Tibial nerve (tissue), 4 donors: ENCODE measurements at regions not wholly inside any gene's neighbourhood (a gene's known extent, or its start where the extent isn't known, plus 50 kb on each side); places are given as distances from the start of the nearest gene placed in this dataset.

ENCODE experiments used
- DNase-seq, 2 donors: peaks; one replicate each; pipeline ENCODE4 v3.0.0-alpha.2; 2019; ENCODE audit warnings: low spot score in 2 of 2
- H3K27ac ChIP-seq, 4 donors: fragments of 200-600 bp; sonication (generic) in 3 of 4; one replicate each; pipeline ENCODE4 v1.5.1; 2017 to 2019; ENCODE audit warnings: mild to moderate bottlenecking in 1 of 4
- H3K27me3 ChIP-seq, 2 donors: fragments of 200-600 bp; sonication (generic) in 1 of 2; one replicate each; pipeline versions ENCODE4 v1.5.1 to v1.6.0; 2017 to 2019
- H3K36me3 ChIP-seq, 3 donors: fragments of 200-600 bp; sonication (generic); one replicate each; pipeline ENCODE4 v1.5.1; 2018 to 2019
- H3K4me1 ChIP-seq, 4 donors: fragments of 200-600 bp; sonication (generic) in 3 of 4; one replicate each; pipeline ENCODE4 v1.5.1; 2017 to 2019
- H3K4me3 ChIP-seq, 4 donors: fragments of 200-600 bp; sonication (generic) in 3 of 4; one replicate each; pipeline ENCODE4 v1.5.1; 2017 to 2019; ENCODE audit warnings: mild to moderate bottlenecking in 1 of 4, moderate library complexity in 1 of 4
- H3K9me3 ChIP-seq, 4 donors: fragments of 200-600 bp; sonication (generic) in 3 of 4; one replicate each; pipeline ENCODE4 v1.5.1; 2017 to 2019
- EP300 ChIP-seq, 2 donors: sonication (generic); formaldehyde crosslinking; IDR thresholded peaks; one replicate each; pipeline ENCODE4 v1.6.1; 2017; ENCODE audit warnings: antibody characterized with exemption in 2 of 2, mild to moderate bottlenecking in 1 of 2
- POLR2A ChIP-seq, 2 donors: fragments of 450-650 bp; IDR thresholded peaks; one replicate each; pipeline ENCODE4 v1.6.1; 2017; ENCODE audit warnings: antibody characterized with exemption in 2 of 2, mild to moderate bottlenecking in 2 of 2, moderate library complexity in 2 of 2
- WGBS, 2 donors: methylation state at CpG; one replicate each; pipeline ENCODE4 v1.1.5; 2018; 5-methylcytosine and 5-hydroxymethylcytosine counted together
- TF ChIP-seq, protein P1 (sequence below), 5 experiments: fragments of 200-600 bp in 3 of 5; fragments of 450-650 bp in 2 of 5; sonication (generic) in 3 of 5; IDR thresholded peaks; one replicate each; pipeline ENCODE4 v1.5.1; 2016 to 2019; ENCODE audit warnings: antibody characterized with exemption in 5 of 5, mild to moderate bottlenecking in 3 of 5, moderate library complexity in 2 of 5

DNA sequence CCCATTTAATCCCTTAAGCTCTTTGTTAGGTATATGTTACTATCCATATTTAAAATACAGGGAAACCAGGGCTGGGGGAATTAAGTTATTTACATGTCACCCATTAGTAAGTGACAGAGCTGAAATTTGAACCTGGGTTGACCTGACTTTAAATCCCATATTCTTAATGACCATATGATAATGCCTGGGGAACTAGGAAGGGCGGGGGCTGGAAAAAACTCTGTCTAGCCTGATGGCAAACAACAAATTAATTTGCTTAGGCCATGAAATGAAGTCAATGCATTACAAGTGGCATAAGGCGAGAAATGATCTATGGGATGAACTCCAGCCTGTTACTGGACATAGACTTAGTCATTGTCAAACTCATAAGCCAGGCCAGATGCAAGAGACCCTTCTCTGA lies 325.7 kb upstream of the WWC1 start:
- Histone ChIP-seq H3K4me3 (no peak overlapping the region), H3K9me3 (no peaks in the 10 kb centered on the region), H3K4me1 (peaks cover 0 to 12% (median 0%) of the 10 kb centered on the region in 4 donors), H3K27ac (no peak overlapping the region), H3K36me3 (no peaks in the 10 kb centered on the region), H3K27me3 (no peaks in the 10 kb centered on the region)
- WGBS, 2 donors: 79 to 90% methylated on average over 2 of the region's 2 CpGs
- no peak for DNase-seq
- TF ChIP-seq POLR2A (IDR thresholded peaks at IDR 0.05): no peak
- TF ChIP-seq EP300 (IDR thresholded peaks at IDR 0.05): no peak
- TF ChIP-seq, protein P1, sequence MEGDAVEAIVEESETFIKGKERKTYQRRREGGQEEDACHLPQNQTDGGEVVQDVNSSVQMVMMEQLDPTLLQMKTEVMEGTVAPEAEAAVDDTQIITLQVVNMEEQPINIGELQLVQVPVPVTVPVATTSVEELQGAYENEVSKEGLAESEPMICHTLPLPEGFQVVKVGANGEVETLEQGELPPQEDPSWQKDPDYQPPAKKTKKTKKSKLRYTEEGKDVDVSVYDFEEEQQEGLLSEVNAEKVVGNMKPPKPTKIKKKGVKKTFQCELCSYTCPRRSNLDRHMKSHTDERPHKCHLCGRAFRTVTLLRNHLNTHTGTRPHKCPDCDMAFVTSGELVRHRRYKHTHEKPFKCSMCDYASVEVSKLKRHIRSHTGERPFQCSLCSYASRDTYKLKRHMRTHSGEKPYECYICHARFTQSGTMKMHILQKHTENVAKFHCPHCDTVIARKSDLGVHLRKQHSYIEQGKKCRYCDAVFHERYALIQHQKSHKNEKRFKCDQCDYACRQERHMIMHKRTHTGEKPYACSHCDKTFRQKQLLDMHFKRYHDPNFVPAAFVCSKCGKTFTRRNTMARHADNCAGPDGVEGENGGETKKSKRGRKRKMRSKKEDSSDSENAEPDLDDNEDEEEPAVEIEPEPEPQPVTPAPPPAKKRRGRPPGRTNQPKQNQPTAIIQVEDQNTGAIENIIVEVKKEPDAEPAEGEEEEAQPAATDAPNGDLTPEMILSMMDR (IDR thresholded peaks at IDR 0.05): no peak

GRCh38 chr5:167966979-167967378 lies 324.5 kb upstream of the WWC1 start:
- Histone ChIP-seq H3K36me3 (no peaks in the 10 kb centered on the region), H3K4me1 (peaks cover 0 to 12% (median 0%) of the 10 kb centered on the region in 4 donors), H3K9me3 (no peaks in the 10 kb centered on the region), H3K27me3 (no peaks in the 10 kb centered on the region), H3K4me3 (no peak overlapping the region), H3K27ac (no peak overlapping the region)
- no peak for DNase-seq
- WGBS, 2 donors: 51 to 55% methylated on average over 3 of the region's 3 CpGs
- TF ChIP-seq POLR2A (IDR thresholded peaks at IDR 0.05): no peak
- TF ChIP-seq, protein P1 (IDR thresholded peaks at IDR 0.05): no peak
- TF ChIP-seq EP300 (IDR thresholded peaks at IDR 0.05): no peak

GRCh38 chr5:167967494-167968177 lies 323.8 kb upstream of the WWC1 start:
- no peaks in the 10 kb centered on the region for H3K9me3 ChIP-seq
- peaks cover 0 to 12% (median 0%) of the 10 kb centered on the region in 4 donors for H3K4me1 ChIP-seq
- no peak for TF ChIP-seq EP300 (IDR thresholded peaks at IDR 0.05)
- TF ChIP-seq POLR2A (IDR thresholded peaks at IDR 0.05): no peak
- TF ChIP-seq, protein P1 (IDR thresholded peaks at IDR 0.05): no peak
- H3K27ac ChIP-seq: peak overlapping the region in 1 of 4 donors; percentile 12
- DNase-seq: no peak
- no peaks in the 10 kb centered on the region for H3K27me3 ChIP-seq
- no peaks in the 10 kb centered on the region for H3K36me3 ChIP-seq
- H3K4me3 ChIP-seq: no peak overlapping the region
- 30 to 32% methylated on average over 7 of the region's 7 CpGs for WGBS, 2 donors

DNA sequence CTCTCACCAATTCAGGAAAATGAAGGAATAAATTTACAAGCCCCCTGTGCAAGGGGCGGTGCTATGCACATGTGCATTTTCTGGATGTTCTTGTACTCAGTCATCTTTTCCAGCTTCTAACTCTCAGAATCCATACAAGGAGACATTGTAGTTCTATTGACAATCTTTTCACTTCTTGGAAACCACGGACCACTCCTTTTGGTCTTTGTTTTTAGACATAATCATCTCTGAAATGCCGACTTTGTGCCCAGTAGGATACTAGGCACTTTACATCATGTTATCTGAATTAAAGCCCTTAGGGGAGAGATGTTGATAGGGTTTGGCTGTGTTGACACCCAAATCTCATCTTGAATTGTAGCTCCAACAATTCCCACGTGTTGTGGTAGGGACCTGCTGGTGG lies 322.6 kb upstream of the WWC1 start:
- Histone ChIP-seq H3K4me3 (no peak overlapping the region), H3K27ac (no peak overlapping the region), H3K27me3 (no peaks in the 10 kb centered on the region), H3K4me1 (peaks cover 0 to 12% (median 0%) of the 10 kb centered on the region in 4 donors), H3K36me3 (no peaks in the 10 kb centered on the region), H3K9me3 (no peaks in the 10 kb centered on the region)
- WGBS, 2 donors: 54 to 60% methylated on average over 4 of the region's 4 CpGs
- TF ChIP-seq POLR2A (IDR thresholded peaks at IDR 0.05) (no peak), EP300 (IDR thresholded peaks at IDR 0.05) (no peak)
- TF ChIP-seq, protein P1 (IDR thresholded peaks at IDR 0.05): no peak
- DNase-seq: no peak

DNA sequence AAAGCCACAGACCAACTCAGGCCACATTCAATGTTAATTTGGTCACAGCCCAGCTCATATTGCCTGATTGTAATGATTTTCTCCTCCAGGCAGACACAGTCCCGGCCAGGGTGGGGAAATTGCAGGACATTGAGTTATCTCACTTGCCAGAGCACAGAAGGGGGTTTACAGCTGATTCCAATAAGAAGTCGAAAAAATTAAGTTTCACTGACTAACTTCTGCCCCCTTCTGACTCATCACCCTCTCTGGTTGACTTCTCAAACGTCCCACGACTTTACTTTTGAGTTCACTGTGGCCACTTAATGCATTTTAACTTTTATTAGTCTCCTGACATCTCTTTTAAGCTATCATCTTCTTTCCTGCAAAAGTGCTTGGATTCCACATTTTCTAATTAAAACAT lies 321.4 kb upstream of the WWC1 start:
- WGBS, 2 donors: 56 to 62% methylated on average over 4 of the region's 4 CpGs
- H3K9me3 ChIP-seq: no peaks in the 10 kb centered on the region
- no peaks in the 10 kb centered on the region for H3K36me3 ChIP-seq
- peaks cover 0 to 12% (median 0%) of the 10 kb centered on the region in 4 donors for H3K4me1 ChIP-seq
- no peak for DNase-seq
- no peak overlapping the region for H3K4me3 ChIP-seq
- H3K27ac ChIP-seq: no peak overlapping the region
- H3K27me3 ChIP-seq: no peaks in the 10 kb centered on the region
- TF ChIP-seq POLR2A (IDR thresholded peaks at IDR 0.05): no peak
- TF ChIP-seq, protein P1 (IDR thresholded peaks at IDR 0.05): no peak
- no peak for TF ChIP-seq EP300 (IDR thresholded peaks at IDR 0.05)
